NOMO-1 treated with DMSO at 0.1 percent for 48 hours (cell line): ENCODE measurements at regions not wholly inside any gene's neighbourhood (a gene's known extent, or its start where the extent isn't known, plus 50 kb on each side); places are given as distances from the start of the nearest gene placed in this dataset.

Experiments used
- DNase-seq: peaks from one replicate; lab custom pipeline; 2025; ENCODE audit not compliant: unreplicated experiment; lab: John Stamatoyannopoulos, UW

DNA sequence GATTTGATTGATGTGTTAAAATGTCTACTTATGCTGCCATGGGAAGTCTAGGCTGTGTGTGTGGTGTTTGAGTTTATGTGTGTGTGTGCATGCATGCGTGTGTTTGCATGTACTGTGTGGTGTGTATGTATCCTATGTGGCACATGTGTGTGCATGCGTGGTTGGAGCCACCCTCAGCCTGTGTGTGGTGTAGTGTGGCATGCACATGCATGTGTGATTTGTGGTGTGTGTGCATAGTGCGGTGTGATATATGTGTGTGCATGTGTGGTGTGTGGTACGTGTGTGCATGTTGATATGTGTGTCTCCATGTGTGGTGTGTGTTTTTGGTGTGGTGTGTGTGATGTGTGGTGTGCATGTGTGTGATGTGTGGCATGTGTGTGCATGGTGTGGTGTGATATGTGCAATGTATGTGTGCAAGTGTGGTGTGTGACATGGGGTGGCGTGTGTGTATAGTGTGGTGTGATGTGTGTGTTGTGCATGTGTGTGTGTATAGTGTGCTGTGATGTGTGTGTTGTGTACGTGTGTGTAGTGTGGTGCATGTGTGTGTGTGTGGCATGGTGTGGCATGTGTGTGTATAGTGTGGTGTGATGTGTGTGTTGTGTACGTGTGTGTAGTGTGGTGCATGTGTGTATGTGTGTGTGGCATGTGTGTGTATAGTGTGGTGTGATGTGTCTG lies 66.6 kb upstream of the HDAC4 start:
- DNase-seq = no peak

DNA sequence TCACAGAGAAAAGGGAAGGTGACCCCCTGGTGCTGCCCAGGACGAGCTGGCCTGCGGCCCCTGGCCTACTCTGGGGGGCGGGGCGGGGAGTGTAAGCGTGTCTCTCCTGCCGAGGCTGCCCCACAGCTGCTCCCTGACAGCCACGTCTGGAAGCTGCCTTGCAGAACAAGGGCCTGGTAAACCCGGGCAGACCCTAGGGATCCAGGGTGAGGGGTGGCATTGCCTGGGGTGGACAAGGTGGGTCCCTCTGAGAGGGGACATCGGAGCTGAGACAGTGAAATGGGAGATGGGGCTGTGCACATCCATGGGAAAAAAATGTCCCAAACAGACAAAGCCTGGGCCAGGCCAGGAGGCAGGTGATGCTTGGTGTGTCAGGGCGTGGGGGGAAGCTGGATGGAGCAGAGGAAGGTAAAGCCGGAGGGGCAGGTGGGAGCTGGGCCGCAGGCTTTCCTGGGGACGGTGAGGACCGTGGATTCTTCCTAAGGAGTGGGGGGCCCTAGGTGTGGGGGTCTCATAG lies 66.0 kb upstream of the HDAC4 start:
- no peak for DNase-seq

DNA sequence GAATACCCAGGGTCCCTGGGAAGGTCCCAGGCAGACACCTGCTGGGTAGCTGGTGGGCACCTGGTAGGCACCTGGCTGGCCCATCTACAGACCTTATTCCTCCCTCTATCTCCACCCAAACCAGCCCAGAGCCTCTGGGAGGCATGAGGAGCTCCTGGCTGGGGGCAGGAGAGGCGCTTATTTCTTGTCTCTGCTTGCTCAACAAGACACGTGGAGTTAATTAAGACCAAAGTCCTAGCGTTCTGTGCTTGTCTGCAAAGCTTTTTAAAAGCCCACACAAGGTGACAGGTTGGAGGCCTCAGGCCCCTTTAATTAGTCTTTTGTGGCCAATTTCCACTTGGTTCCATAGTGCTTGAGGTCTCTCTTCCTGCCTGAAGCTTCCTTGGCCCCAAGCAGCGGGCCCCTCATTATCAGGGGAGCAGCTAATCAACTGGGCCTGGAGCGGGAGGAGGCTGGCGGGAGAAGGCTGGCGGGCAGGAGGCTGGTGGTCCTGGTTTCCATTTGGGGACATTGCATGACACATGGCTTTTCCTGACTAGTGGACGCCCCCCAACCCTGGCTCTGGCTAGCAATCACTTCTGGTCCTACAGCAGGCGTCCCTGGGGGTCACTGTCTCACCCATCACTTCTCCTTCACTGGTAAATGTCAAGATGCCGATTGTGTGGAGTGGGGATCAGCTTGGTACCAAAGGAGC lies 65.4 kb upstream of the HDAC4 start:
- peak; percentile 42 for DNase-seq

DNA sequence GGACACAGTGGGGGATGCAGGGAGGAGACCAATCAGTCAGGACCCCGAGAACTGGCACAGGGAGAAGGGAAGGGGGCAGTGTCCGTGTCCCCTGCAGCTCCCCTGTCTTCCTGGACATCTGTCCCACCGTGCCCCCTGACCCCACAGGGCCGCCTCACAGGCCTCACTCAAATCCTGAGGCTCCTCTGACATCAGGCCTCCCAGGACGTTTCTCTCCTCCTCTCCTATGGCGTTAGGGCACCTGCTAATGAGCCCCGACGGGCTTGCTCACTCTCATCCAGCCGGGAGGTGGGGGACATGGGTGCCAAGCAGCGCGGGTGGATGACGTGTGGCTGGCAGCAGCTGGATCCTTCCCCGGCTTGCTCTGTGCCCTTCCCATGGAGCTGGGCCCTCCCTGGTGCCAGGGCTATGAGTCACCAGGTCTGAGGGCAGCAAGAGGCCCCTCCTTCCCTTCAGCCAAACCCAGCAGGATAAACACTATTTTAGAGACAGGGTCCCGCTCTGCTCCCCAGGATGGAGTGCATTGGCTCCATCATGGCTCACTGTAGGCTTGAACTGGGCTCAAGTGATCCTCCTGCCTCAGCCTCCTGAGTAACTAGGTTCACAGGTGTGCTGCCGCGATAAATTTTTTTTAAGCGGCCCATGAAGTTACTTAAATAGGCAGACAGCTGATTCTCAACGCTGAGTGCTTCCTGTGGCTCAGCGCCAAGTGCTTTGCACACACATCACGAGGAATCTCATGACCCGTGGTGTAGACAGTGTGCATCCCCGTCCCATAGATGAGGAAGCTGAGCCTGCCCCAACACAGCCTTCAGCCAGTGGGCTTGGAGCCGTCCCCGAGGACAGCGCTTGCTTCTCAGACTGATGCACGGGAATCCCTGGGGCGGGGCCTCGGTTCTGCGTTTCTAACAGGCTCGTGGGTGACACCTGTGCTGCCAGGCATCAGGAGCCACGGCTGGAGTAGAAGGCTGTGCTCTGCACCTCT lies 64.5 kb upstream of the HDAC4 start:
- peak; percentile 73 for DNase-seq

DNA sequence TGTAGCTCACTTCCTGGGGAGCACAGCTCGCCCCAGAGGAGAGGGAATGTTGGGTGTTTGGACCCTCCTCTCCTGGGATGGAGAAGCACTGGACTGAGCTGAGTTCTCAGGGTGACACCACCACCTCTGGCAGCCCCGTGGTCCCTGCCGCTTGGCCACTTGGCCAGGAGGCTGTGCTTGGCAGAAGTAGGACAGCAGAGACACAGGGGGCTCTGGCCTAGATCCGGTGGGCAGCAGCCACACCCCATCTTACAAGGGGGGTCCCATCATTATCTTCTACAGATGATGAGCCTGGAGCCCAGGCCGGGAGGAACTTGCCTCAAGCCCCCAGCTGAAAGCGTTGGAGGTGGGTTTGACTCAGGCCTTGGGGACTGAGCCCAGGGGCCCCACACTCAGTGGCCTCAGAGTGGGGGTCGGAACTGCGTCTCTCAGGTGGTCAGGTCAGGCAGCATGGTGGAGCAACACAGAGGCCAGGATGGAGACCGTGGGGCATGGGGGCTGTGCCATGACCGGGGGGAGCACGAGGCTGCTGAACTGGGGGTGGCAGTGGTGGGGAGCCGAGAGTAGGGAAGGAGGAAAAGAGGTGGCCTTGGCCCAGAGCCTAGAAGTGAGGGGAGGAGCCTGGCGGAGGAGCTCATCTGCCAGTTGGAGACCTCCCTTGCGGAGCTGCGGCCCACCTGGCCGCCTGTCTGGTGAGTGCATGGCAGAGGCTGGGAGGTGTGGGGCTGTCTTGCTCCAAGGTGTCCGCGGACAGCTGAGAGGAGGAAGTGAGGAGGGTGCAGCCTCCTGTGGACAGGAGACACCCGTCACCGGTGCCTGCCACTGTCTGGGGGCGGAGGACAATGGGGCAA lies 63.6 kb upstream of the HDAC4 start:
- no peak for DNase-seq

DNA sequence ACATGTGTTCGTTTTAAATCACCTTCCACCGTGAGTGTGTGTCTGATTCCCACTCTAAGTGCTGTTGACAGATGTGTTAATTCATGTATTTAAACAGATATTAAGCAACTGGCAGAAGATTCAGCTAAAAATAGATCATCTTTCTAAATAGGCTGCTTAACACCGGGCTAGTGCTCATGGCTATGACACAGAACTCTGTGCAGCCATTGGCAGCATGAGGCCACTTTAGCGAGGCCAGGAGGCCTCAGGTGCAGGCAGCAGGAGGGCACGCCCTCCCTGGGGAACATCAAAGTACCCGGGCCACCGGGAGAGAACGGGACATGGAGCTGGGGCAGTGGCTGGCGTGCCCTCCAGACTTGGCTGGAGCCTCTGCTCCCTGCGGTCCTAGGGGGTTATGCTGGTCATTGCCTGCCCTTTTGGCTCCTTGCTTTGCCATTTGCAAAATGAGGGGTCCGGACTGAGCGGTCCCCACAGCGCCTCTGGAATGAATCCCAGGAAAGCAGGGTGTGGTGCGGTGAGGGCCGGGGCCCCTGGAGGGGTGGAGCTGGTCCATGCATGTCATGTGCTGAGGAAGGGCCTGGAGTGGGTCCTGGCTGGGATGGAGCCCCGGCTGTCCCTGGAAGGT lies 62.8 kb upstream of the HDAC4 start:
- DNase-seq = peak; percentile 58

DNA sequence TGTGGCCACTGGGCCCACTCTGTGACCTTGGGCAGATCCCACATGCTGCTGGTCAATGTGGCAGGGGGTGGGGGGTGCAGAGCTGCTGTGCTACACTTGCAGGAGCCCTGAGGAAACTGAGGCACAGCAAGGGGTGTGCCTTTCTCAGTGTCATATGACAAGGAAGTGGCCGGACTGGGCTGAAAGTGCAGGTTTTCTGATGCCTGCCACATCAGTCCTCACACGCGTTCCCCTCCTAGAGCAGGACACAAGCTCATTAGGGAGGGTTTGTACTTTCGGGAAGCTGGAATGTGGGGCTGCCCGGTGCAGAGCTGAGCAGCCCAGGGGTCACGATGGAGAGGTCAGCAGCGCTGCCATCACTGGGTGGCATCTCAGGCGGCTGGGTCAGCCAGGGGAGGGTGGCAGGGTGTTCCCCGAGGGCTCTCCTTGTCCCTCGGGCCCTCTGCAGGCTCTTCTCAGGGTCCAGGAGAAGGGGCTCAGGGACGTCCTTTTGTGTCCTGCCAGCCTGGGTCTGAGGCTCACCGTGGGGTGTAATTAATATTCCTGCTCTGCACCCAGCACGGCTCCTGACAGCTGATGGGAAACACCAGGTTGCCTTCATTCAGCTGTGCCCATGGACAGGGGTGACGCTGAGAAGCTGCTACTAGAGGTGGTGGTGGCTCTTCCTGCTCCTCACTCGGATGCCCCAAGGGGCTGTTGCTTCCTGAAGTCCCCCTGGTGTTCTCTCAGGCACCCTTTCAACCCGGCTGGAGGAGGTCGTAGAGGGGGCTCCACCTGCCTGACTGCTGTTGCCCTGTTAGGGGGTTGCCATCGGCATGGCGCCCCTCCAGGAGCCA lies 62.1 kb upstream of the HDAC4 start:
- no peak for DNase-seq

DNA sequence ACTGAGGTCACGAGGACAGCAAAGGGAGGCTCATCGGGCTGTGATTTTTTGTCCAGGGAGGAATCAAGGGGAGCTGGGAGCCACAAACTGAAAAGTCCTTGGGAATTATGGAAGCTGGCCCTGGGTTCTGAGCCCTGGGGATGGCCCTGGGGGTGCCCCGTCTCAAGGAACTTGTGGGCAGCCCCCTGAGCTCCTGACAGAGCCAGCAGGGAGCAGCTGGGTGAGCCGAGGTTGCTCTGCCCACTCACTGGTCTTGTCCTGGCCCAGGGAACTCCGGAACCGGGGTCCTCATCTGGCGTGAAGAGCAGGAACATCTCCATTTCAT lies 61.3 kb upstream of the HDAC4 start:
- no peak for DNase-seq

DNA sequence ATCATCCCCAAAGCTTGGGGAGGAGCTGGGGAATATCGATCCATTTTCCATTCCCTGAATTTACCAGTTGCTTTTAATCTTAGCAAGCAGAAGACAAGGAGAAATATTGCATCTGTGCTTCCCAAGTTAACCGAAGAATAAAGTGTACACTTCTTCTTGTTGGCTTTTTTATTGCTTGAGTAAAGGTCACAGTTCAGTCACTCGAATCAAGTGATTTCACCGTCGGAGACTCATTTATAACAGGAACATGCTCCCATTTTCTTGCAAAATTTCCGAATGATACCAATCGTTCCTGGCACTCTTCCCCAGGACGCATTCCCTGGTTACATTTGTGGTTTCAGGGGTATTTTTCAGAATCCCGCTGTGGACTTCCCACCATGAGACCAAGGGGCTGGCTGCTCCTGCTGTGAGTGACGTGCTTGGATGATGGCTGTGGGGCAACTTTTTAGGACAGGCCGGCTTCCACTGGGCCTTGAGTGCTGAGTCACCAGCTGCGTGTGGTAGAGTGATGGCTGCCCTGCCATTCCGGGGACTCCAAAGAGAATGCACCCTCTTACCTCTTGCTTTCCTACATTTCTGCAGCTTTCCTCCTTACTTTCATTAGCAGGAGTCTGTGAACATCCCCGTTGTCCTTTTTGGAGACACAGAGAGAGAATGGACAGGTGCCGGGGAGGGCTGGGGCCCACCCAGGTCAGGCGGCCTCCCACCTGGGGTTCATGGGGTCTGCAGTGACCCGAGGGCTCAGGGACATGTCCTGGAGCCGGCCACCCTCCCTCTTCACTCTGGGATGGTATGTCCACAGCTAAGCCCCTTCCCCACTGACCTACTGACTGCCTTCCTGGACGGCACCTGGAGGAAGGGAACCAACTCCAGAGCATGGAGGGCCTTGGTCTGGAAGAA lies 60.7 kb upstream of the HDAC4 start:
- DNase-seq = no peak

DNA sequence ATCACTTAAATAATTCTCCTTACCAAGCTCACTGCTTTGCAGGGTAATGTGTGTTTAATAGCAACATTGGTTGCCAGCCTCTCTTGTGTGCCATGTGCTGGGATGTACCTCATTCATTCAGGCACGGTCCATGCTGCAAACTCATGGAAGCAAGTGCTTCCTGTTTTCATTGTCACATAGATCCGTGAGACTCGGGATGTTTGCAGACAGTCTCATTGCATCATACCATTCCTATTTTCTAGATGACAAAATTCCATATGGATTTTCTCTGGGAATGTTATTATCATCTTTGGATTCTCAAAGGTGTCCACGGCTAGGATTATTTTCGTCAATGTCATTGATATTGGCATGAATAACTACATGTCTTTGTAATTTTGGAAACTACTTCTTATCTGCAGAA lies 60.0 kb upstream of the HDAC4 start:
- no peak for DNase-seq

DNA sequence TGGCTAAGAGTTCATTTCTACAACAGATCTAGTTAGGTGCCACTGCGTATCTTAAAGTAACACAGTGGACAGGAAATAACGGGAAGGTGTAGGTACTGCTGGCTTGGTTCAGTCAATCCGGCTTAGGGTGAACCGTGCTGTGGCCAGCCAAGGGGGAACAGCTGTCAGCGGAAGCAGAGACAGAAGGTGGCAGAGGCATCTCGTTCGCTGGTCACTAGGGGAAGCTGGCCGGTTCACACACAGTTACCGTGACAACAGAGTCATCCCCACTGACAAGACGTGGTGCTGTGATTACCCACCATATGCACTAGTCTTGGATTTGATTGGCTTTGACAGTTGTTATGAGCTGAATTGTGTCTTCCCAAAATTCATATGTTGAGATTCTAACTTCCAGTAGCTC lies 58.8 kb upstream of the HDAC4 start:
- DNase-seq = no peak

DNA sequence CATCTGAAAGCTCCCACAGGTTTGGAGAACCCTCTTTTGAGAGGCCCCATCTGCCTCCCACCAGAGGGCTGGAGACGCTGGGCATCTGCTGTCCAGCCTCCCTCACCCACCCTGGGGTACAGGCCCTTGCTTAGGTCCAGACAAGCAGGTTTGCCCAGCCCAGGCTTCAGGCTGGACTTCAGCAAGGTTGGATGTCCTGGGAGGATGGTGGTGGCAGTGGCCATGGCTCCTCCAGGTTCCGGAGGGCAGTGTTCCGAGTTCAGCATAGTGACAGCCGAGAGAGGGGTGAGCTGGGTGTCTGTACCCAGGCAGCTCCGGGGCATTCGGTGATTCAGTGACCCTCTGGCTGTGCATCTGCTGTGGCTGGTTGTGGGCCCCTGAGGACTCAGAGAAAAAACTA lies 58.2 kb upstream of the HDAC4 start:
- DNase-seq = no peak

DNA sequence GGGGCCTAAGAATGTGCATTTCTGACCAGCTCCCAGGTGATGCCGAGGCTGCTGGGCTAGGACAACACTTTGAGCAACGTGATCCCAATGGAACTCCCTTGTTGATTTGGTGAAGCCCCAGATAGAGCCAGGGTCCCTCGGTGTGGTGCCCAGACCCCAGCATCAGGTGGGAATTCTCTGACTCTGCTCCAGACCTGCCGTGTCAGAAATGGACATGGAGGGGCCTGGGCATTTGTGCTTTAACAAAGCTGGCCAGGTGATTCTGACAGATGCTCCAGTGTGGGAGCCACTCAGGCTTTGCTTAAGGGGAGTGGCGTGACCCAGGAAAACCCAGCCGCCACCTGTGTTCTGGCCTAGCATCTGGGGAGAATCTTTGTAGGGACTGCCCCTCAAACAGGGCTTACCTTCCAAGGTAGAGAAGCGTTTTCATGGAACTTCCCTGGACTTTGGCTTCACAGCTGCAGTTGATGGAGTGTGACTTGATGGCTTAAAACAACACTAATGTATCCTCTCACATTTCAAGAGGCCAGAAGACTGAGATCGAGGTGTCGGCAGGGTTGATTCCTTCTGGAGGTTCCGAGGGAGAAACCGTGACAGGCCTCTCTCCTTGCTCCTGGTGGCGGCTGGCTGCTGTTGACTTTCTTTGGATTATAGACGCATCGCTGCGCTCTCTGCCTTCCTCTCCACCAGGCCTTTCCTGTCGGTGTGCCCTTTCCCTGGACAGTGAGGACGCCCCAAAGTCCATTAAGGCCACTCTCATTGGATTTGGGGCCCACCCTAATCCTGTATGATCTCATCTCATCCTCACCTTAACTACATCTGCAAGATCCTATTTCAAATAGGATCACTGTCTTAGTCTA lies 57.0 kb upstream of the HDAC4 start:
- DNase-seq = no peak

DNA sequence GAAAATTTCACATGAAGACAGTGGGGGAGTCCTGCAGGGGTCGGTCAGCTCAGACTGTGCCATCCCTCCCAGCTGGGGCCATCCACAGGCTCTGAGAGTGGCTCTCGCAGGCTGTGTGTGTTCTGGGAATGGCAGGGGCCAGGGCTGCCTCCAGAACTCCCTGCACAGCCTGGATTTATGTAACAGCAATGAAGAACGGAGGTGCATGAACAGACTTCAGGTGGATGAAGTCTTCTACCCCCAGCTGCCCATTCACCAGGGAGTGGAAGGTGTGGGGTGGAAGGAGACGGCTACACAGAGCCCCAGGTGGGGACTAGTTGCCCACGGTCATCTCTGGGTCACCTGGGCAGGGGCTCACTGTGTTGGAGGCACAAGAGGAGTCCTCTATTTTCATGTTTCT lies 56.1 kb upstream of the HDAC4 start:
- no peak for DNase-seq

DNA sequence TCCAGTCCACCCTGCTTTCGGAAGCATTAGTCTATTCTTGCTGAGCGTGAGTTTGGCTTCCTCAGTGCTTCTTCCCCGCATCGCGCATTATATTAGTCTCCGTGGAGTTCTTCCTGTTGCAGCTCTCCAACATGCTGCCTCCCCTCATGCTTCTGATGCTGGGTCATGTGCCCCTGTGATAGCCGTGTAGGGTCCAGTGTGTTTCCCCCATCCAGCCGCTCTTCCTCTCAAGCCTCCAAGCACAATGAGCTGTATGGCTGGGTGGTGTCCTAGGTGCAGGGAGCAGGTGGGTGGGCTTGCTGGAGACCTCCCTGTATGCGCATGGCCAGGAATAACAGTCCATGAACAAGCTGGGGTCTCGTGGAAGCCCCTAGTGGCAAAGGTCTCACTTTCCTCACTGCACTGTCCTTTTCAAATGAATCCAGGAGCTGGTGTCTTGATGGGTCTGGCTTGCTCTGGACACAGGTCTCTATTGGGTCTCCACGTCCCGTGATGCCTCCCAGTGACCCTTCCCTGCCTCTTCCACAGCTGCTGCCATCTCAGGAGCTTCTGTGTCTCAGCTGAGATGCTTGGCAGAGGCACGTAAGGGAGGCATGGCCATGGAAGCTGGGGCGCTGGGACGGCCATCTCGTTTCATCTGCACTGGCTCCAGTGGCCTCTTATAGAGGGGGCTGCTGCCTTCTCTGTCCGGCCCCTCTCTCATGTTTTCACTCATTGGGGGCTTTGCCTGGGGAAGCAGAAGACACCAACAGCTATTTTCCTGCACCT lies 54.8 kb upstream of the HDAC4 start:
- no peak for DNase-seq

DNA sequence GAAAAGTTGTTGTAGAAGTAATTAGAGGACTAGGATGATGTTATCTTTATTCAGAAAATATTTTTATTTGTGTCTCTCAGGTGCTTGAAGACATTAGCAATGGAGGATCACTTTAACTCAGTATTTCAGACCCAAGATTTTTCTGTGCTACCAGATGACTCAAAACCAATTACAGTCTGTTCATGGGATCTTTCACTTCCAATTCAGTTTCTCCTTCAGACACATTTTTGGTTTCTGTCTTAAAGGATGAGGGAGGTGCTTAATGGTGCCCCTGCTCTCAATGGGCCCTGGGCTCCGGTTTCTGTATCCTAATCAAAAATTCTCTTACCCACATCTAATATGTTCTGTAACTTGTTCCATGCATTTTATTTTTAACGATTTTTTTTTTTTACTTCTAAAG lies 53.7 kb upstream of the HDAC4 start:
- no peak for DNase-seq
